HL-60 (cell line): ENCODE measurements at regions not wholly inside any gene's neighbourhood (a gene's known extent, or its start where the extent isn't known, plus 50 kb on each side); places are given as distances from the start of the nearest gene placed in this dataset.

ENCODE experiments used
- DNase-seq, 2 experiments: peaks; one replicate each; pipeline ENCODE4 v3.0.0-alpha.2; 2010 to 2020; ENCODE audit warnings: low read depth in 1 of 2, low spot score in 1 of 2
- H3K27ac ChIP-seq: fragments of 250-450 bp; sonication (Bioruptor Pico); replicated peaks from 2 replicates; pipeline ENCODE4 v1.5.1; 2020; ENCODE audit warnings: mild to moderate bottlenecking, moderate library complexity
- H3K27me3 ChIP-seq: fragments of 250-450 bp; sonication (Bioruptor Pico); 2 replicates; pipeline ENCODE4 v1.5.1; 2021; ENCODE audit warnings: mild to moderate bottlenecking, moderate library complexity; ENCODE audit not compliant: insufficient read depth, poor library complexity, severe bottlenecking
- H3K4me3 ChIP-seq: replicated peaks from 2 replicates; pipeline ENCODE4 v1.5.1; 2011; ENCODE audit warnings: mild to moderate bottlenecking, control low read depth, low read length; ENCODE audit not compliant: insufficient read depth
- CTCF ChIP-seq: IDR thresholded peaks from one replicate; pipeline ENCODE4 v1.5.1; 2011; ENCODE audit warnings: low read length, control low read depth, inconsistent platforms; ENCODE audit not compliant: insufficient read depth
- GABPA ChIP-seq: IDR thresholded peaks from 2 replicates; pipeline ENCODE4 v1.6.1; 2012; ENCODE audit warnings: low read depth
- POLR2AphosphoS5 ChIP-seq: IDR thresholded peaks from 2 replicates; pipeline ENCODE4 v1.6.1; 2012; ENCODE audit warnings: low read depth
- REST ChIP-seq: IDR thresholded peaks from 2 replicates; pipeline ENCODE4 v1.6.1; 2012; ENCODE audit warnings: low read depth; ENCODE audit not compliant: insufficient replicate concordance
- SPI1 ChIP-seq: IDR thresholded peaks from 2 replicates; pipeline ENCODE4 v1.6.1; 2012; ENCODE audit warnings: low read depth, mild to moderate bottlenecking, borderline replicate concordance

DNA sequence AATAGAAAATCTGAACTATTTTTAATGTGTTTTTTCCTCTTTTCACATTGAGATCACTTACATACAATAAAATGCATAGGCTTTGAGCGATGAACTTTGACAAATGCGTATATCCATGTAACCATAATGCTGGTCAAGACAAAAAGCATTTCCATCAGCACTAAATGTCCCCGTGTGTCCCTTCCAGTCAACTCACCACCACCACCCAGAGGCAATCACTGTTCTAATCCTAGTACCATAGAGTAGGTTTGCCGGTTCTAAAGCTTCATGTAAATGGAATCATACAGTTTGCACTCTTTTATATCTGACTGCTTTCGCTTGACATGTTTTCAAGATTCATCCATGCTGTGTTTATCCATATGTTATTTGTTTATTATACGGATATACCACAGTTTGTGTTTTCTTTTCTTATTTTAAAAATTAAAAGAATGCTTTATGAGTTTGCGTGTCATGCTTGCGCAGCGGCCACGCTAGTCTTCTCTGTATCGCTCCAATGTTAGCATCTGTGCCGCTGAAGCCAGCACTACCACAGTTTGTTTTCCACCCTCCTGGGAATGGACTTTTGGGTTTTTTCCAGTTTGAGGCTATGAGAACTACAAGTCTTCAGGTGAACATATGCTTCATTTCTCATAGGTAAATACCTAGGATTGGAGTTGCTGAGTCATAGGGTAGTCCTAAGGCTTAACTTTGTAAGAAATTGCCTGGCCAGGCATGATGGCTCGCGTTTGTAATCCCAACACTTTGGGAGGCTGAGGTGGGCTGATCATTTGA lies 197.5 kb upstream of the CHAC2 start:
- H3K27me3 ChIP-seq: no peaks in the 10 kb centered on the region
- H3K27ac ChIP-seq: no peak overlapping the region
- no peak for TF ChIP-seq SPI1
- TF ChIP-seq CTCF: no peak
- no peak for TF ChIP-seq POLR2AphosphoS5
- TF ChIP-seq REST: no peak
- TF ChIP-seq GABPA: no peak
- DNase-seq: no peak
- H3K4me3 ChIP-seq: no peak overlapping the region

DNA sequence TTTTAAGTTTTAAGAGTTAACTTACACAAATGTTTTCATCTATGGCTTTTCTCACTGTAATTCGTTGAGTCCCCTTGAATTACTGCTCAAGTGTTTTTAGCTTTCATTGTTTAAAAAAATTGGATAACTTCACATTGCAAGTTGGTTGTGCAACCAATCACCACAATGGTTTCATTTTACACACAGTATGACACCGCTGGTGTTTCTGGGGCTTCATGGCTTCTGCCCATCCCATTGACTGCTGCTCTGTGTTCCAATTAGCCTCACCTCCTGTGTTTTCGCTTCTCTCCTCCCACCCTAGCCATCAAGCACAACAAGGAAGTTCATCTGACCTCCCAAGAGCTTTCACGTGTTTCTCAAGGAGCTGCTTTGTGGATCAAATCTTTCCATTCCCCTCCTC lies 199.1 kb upstream of the CHAC2 start:
- TF ChIP-seq SPI1: no peak
- no peak overlapping the region for H3K4me3 ChIP-seq
- no peaks in the 10 kb centered on the region for H3K27me3 ChIP-seq
- H3K27ac ChIP-seq: no peak overlapping the region
- DNase-seq: no peak

GRCh38 chr2:53567073-53567472 lies 200.5 kb upstream of the CHAC2 start:
- H3K27me3 ChIP-seq: no peaks in the 10 kb centered on the region
- no peak for DNase-seq
- no peak overlapping the region for H3K27ac ChIP-seq
- no peak for TF ChIP-seq GABPA
- H3K4me3 ChIP-seq: no peak overlapping the region

DNA sequence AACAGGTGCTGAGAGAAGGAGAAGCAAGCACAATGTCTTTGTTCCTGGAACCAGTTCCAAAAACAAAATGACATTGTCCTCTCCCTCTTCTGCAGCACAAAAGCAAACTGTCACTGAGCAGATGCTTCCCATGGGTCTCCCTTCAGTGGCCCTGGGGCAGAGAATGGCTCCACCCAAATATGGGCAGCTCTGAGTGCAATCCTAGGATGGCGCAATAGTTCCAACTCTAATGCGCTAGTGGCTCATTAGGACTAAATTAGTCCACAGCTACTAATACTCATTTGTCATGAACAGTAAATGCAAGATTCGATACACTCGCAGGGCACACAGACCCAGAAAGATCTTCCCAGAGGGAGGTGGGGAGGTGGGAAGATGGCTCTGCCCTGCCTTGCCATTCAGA lies 205.2 kb upstream of the CHAC2 start:
- TF ChIP-seq GABPA (no peak), SPI1 (no peak), REST (no peak), POLR2AphosphoS5 (no peak), CTCF (no peak)
- no peak overlapping the region for H3K27ac ChIP-seq
- H3K4me3 ChIP-seq: no peak overlapping the region
- DNase-seq: no peak
- H3K27me3 ChIP-seq: no peaks in the 10 kb centered on the region

GRCh38 chr2:53561155-53561554 lies 206.4 kb upstream of the CHAC2 start:
- TF ChIP-seq REST: no peak
- no peak for TF ChIP-seq GABPA
- no peak for TF ChIP-seq CTCF
- no peak for TF ChIP-seq SPI1
- no peak for TF ChIP-seq POLR2AphosphoS5
- no peak for DNase-seq
- no peak overlapping the region for H3K27ac ChIP-seq

More at GRCh38 chr2:53561155-53561554, 206.4 kb upstream of the CHAC2 start:
- no peak overlapping the region for H3K4me3 ChIP-seq
- H3K27me3 ChIP-seq: no peaks in the 10 kb centered on the region
